GM18498 (cell line): ENCODE measurements at regions not wholly inside any gene's neighbourhood (a gene's known extent, or its start where the extent isn't known, plus 50 kb on each side); places are given as distances from the start of the nearest gene placed in this dataset.
"Not testable (repeated sequence)": the region's sequence is repeated elsewhere in the genome, so short reads cannot be mapped to it uniquely, and the experiment has no call there.

Source experiments
- ATAC-seq: cut with Tn5 transposase; IDR thresholded peaks from one replicate; pipeline ENCODE4 v1.9.1; 2021; ENCODE audit warnings: mild to moderate bottlenecking, moderate library complexity; ENCODE audit not compliant: unreplicated experiment

- no peak for ATAC-seq
Observed at GRCh38 chr6:163773646-163774045, 359.1 kb downstream of the QKI start.

DNA sequence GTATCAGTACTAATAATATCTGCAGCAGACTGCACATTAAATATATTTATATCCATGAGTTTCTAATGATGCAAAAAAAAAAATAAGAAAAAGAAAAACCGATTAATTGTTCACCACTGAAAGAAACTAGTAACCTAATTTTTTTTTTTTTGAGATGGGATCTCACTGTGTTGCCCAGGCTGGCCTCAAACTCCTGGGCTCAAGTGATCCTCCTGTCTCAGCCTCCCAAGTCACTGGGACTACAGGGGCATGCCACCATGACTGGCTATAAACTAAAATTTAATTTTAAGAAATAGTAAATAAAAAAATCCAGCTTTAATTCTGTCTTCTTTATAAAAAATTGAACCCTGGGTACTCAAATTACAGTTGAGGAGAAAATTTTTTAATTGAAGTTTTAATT is 358.2 kb downstream of the QKI start:
- ATAC-seq: no peak

DNA sequence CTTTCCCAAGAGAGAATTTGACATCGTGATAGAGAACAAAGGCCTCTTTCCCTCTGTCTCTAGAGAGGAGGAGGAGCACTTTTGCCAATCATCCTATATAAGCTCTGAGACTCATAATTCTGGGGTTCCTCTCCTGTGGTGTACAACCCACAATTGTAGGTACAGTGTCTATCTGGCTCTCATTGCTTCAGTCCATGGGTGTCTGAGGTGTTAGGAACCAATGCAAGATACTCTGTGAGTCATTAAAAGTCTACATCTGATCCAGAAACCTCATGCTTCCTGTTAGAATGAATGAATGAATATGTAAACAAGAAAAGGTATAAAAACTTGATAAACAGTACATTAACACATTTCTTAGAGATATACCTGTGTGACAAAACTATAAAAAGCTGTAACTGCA is 356.7 kb downstream of the QKI start:
- ATAC-seq: no peak

DNA sequence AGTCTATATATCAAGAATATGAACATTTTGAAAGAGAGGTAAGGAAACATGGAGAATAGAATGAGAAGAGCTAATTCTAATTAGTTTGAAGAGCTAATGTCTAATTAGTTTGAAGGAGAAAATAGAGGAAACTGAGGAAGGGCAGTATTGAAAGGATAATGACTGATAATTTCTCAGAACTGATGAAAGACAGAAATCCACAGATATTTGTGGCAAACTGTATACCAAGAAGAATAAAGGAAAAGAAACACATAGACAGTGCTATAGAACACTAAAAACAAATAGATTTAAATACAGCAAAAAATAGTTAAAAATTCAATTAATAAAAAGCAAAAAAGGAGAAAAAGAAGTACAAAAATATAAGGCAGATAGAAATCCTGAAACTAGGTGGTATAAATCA is 354.4 kb downstream of the QKI start:
- no peak for ATAC-seq

DNA sequence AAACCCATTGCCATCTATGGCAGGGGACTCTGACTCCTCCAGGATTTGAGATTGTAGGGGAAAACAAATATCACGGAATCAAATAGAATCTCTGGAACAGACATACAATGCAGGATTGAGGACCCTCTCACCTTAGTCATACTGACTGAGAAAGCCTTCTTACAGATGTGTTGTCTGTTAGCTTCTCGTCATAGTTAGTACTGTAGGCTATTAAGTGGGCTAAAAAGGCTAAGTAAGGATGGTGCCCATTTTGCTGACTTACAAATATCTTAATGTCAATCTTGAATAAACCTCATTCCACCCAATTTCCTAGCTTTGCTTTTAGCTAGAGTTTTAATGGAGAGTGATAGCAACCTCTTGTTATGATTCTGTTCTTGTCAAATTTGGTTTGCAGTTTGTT is 352.4 kb downstream of the QKI start:
- no peak for ATAC-seq

DNA sequence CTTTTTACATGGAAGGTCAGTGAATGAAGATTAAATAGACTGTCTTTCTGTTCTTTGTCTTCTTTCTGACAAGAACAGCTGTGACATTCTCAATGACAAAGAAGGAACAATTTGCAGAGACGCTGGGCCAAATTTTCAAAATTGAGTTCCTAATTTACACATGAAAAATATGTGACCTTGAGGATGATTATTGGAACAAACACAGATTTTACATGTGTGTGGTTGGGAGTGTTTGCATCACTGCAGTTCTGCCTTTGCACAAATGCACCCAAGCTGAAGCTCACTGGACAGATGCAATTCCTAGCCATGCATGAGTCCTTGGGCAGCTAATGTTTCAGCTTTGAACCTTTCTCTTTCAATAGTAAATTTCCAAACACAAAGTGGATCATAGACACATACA is 350.8 kb downstream of the QKI start:
- no peak for ATAC-seq

DNA sequence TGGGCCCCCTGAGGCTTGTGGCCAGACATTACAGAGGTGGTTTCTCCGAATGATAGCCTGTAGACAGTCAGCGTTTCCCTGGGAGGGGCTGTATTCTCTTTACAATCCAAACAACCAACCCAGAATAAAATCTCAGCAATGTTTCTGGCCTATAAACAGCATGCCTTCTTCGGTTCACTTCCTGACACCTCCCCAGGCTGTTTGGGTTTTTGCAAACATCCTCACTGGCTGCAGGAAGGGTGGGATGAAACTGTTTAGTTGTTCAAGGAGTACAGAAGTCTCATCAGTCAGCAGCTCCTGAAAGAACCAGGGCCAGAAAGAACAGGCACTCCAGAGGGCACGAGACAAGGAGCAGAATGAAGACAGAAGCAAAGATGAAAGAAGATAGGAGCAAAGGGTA is 350.0 kb downstream of the QKI start:
- no peak for ATAC-seq

GRCh38 chr6:163761481-163761880 is 347.0 kb downstream of the QKI start:
- ATAC-seq: no peak

GRCh38 chr6:163760860-163761259 is 346.3 kb downstream of the QKI start:
- ATAC-seq: no peak

DNA sequence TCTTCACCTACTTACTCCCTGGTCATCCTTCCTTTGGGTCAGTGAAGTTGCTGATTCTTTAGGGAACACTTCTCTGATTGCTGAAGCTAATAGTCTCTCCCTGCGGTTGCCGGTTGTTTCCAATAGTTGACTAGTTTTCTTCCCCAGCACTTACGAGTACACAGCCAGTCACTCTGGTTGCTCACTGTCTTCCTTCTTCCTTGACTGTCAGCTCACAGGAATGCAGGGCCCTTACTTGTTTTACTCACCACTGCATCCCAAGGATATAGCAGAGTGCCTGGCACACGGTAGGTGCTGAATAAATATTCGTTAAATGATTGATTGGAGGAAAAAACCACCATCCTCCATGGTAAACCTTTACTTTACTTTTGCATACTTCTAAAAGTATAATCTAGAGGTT is 345.0 kb downstream of the QKI start:
- ATAC-seq: no peak

- ATAC-seq: no peak
Observed at GRCh38 chr6:163757520-163757919, 343.0 kb downstream of the QKI start.

- peak; percentile 100 for ATAC-seq
Observed at GRCh38 chr6:163756079-163756478, 341.6 kb downstream of the QKI start.

- ATAC-seq: no peak
Observed at GRCh38 chr6:163754866-163755265, 340.3 kb downstream of the QKI start.

DNA sequence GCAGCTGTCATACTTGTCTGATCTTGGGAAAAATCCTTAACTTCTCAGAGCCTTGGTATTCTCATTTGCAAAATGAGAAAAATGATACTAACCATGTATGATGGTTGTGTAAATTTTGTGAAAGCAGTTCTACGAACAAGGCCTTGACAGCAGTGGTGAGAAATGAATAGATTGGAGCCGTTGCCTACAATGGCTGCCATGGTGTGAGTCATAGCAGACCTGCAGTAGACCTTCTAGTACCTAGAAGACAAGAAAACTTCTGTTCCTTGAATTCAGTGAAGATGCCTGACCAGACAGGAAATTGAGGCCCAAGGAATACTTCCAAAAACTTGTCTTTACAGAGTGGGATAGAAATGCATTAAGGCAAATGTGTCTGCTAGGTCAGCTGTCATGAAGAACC is 338.9 kb downstream of the QKI start:
- ATAC-seq: no peak

- ATAC-seq: no peak
Observed at GRCh38 chr6:163752446-163752845, 337.9 kb downstream of the QKI start.

DNA sequence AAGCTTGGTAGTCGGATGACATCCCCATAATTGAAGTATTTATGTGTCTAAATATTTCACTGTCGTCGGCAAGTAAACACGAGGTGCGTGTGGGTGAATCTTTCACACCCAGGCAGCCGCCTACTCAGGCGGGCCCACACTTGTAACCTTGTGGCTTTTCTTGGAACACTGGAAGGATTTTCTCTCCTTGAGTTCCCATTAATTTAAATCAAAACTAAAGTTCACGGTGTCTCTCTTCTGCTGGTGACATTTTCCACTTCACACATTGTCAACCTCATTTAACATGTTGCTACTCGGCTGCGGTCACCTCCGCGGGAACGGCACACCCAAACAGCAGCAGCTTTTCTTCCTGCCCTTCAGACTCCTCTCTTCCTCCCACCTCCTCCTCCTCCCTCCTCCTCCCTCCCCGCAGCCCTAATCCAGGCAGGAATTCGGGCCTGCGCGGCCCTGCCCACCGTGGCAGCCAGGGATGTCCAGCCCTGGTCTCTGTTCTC is 336.6 kb downstream of the QKI start:
- no peak for ATAC-seq

DNA sequence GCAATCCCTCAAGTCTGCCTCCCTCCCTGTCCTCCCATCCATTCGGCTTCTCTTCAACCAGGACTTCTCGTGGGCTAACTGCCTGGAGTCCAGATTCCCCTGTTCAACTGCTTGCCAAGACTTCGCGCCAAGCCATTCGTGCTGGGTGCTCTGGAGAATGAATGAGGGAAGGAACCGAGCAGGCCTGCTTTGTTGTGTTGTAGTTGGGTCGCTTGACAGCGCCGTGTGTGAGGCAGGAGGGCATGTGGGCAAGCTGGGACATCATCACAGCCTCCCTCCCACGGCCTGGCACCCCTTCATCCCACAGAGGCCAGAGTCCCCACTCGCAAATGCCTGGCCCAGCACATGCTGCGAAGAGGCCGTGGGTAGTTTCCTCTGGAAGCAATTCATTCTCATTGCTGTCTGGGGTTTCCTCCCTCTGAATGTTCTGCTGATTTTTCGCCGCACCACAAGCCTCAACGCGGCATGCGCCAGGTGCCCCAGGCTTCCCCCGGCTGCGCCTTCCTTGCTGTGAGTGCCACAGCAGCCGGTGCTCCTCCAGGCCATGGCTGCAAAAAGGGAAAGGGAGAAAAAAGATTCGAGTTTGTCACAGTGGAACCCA is 336.0 kb downstream of the QKI start:
- no peak for ATAC-seq

DNA sequence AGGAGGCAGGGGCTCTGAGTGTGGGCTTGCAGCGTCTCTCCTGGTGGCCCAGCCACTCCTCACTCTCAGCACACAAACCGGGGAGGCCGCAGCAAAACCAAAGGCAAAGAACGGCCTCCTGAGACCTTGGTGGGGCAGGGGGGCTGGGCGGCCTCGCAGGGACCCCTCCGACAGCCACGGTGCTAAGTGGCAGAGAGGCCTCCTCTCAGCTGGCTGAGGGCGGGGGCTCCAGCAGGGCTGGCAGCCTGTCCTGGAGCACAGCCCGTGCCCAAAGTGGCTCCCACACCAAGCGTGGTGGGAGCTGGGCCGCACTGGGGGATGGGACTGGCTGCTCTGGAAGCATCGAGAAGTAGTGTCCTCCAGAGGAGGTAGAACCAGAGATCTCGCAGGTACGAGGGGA is 334.4 kb downstream of the QKI start:
- ATAC-seq: no peak

- ATAC-seq: no peak
Observed at GRCh38 chr6:163748036-163748435, 333.5 kb downstream of the QKI start.

GRCh38 chr6:163747058-163747457 is 332.5 kb downstream of the QKI start:
- ATAC-seq: not testable (repeated sequence)

DNA sequence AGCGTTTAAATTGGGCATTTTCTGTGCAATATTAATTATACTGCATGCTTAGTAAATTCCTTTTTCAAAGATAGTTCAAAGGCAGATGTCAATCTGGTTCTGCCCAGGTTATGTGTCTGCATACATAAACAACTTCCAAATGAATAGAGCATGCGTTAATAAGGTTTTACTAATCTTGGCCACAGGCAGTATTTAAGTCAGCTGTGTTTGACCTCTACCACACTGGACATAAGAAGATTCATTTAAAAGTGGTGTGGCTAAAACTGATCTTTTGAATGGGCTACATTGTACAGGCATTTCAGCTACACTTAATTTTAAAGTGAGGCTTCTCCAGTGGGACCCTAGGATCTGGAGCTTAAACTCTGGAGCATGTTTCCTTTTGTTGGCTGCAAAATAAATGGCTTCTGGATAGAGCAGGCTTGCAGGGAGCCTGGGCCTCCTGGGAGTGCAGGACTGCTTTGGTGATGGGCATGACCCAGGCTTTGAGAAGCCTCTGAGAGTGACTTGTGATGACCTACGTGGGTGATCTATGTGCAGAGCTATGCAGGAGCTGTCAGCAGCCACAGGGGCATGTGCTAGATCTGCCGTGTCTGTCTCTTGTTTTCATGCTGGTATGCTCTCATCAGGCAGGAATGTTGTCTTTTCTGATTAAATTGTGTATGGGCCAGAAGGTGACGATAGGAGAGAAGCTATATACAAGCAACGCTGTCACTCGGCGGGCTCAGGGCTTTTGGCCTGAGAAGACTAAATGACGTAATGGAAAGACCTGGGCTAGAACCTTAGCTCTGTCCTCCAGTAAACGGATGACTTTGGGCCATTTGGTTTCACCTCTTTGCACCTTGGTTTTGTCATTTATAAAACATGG is 331.2 kb downstream of the QKI start:
- no peak for ATAC-seq

- ATAC-seq: no peak
Observed at GRCh38 chr6:163744256-163744925, 329.9 kb downstream of the QKI start.
